ENCODE measurements at regions not wholly inside any gene's neighbourhood (a gene's known extent, or its start where the extent isn't known, plus 50 kb on each side); places are given as distances from the start of the nearest gene placed in this dataset.

- Histone ChIP-seq H2BK15ac (ENCODE audit: low read length) (no peak overlapping the region), H3K23ac (ENCODE audit: insufficient read length) (no peak overlapping the region), H3K4me3 (ENCODE audit: extremely low read depth in 1 of 4, insufficient read depth in 2 of 4, low read depth in 3 of 4, low read length in 4 of 4) (no peak overlapping the region), H4K91ac (replicated peaks; ENCODE audit: insufficient read length, low read length) (no peak overlapping the region), H2AFZ (ENCODE audit: low read length) (no peak overlapping the region), H3K27me3 (replicated peaks in 1 of 4; ENCODE audit: control insufficient read depth in 3 of 4, extremely low read depth in 1 of 4, insufficient read depth in 3 of 4, low read length in 3 of 4) (no peaks in the 10 kb centered on the region), H3K79me2 (ENCODE audit: control insufficient read depth in 1 of 2, insufficient read depth in 2 of 2, low read length in 2 of 2) (no peaks in the 10 kb centered on the region), H4K5ac (ENCODE audit: insufficient read length, low read depth, low read length) (no peak overlapping the region), H2BK5ac (ENCODE audit: low read depth, low read length) (no peak overlapping the region), H3K9ac (replicated peaks in 1 of 4; ENCODE audit: extremely low read depth in 1 of 4, low read depth in 3 of 4, low read length in 3 of 4) (no peak overlapping the region), H3K4me2 (ENCODE audit: insufficient read depth in 1 of 2, low read depth in 2 of 2, low read length in 2 of 2) (no peak overlapping the region), H3K9me3 (ENCODE audit: insufficient read depth in 2 of 2, low read depth in 1 of 2, low read length in 1 of 2) (no peaks in the 10 kb centered on the region), H2BK20ac (ENCODE audit: low read length) (no peak overlapping the region), H3K56ac (replicated peaks; ENCODE audit: insufficient read length, low read depth, low read length) (no peak overlapping the region), H3K4ac (replicated peaks; ENCODE audit: insufficient read length, low read depth, low read length) (no peak overlapping the region), H2BK12ac (ENCODE audit: low read depth, low read length) (no peak overlapping the region), H2BK120ac (replicated peaks; ENCODE audit: low read depth, low read length) (no peak overlapping the region), H3K14ac (ENCODE audit: insufficient read length) (no peak overlapping the region), H3K27ac (ENCODE audit: low read depth, low read length) (no peak overlapping the region), H3K4me1 (replicated peaks in 1 of 4; ENCODE audit: control insufficient read depth in 3 of 4, insufficient read depth in 4 of 4, low read length in 3 of 4) (no peaks in the 10 kb centered on the region), H4K8ac (ENCODE audit: extremely low read depth, insufficient read depth, low read length) (no peak overlapping the region), H3K23me2 (ENCODE audit: low read depth, low read length) (no peaks in the 10 kb centered on the region), H3K36me3 (ENCODE audit: control insufficient read depth in 2 of 4, insufficient read depth in 4 of 4, low read length in 3 of 4) (no peaks in the 10 kb centered on the region), H4K20me1 (replicated peaks in 1 of 2; ENCODE audit: control insufficient read depth in 1 of 2, insufficient read depth in 2 of 2, low read length in 2 of 2) (no peaks in the 10 kb centered on the region), H3K18ac (ENCODE audit: extremely low read depth, low read length) (no peak overlapping the region), H3K79me1 (ENCODE audit: low read depth, low read length) (no peaks in the 10 kb centered on the region), H2AK5ac (ENCODE audit: low read depth, low read length) (no peak overlapping the region)
- no peak for TF ChIP-seq RAD21 (IDR thresholded peaks at IDR 0.05 in 1 of 2, conservative IDR thresholded peaks at IDR 0.05 in 1 of 2; ENCODE audit: low read depth in 2 of 2, low read length in 2 of 2)
- no peak for TF ChIP-seq HDAC2 (IDR thresholded peaks at IDR 0.05; ENCODE audit: borderline replicate concordance in 1 of 2, low read depth in 2 of 2, low read length in 2 of 2)
- TF ChIP-seq CBX5 (IDR thresholded peaks at IDR 0.05; ENCODE audit: low read depth, low read length): no peak
- no peak for TF ChIP-seq USF2 (IDR thresholded peaks at IDR 0.05; ENCODE audit: low read length)
- TF ChIP-seq SIN3A (conservative IDR thresholded peaks at IDR 0.05 in 1 of 2, IDR thresholded peaks at IDR 0.05 in 1 of 2; ENCODE audit: low read depth in 1 of 2, low read length in 2 of 2): no peak
- TF ChIP-seq JUND (IDR thresholded peaks at IDR 0.05; ENCODE audit: low read length): no peak
- no peak for TF ChIP-seq EGR1 (IDR thresholded peaks at IDR 0.05; ENCODE audit: borderline replicate concordance, low read depth, low read length)
- no peak for TF ChIP-seq KDM4A (IDR thresholded peaks at IDR 0.05; ENCODE audit: low read depth, low read length, severe bottlenecking)
- no peak for TF ChIP-seq CHD2 (IDR thresholded peaks at IDR 0.05; ENCODE audit: low read length)
- no peak for TF ChIP-seq SAP30 (IDR thresholded peaks at IDR 0.05; ENCODE audit: insufficient read depth, insufficient replicate concordance, low read length)
- FAIRE-seq (no peak), DNase-seq (ENCODE audit: low read depth in 1 of 2, low spot score in 2 of 2) (no peak)
- POLR2A ChIA-PET (ENCODE audit: partially characterized antibody): no interaction called here
- CTCF ChIA-PET (ENCODE audit: partially characterized antibody): no interaction called here
- WGBS, 2 experiments (ENCODE audit: extremely low coverage in 1 of 2, insufficient coverage in 1 of 2, insufficient read length in 1 of 2, insufficient replicate concordance in 2 of 2, low coverage in 1 of 2, low lambda C conversion rate in 2 of 2, missing lambda C conversion rate in 1 of 2): 100% methylated on average over 2 of the region's 2 CpGs; no CpG with 5 or more reads in 1 of the 2 experiments
Measured at GRCh38 chr2:123209202-123209601, 815.9 kb upstream of the CNTNAP5 start.
